Right lobe of liver (tissue), 6 donors: ENCODE measurements at regions not wholly inside any gene's neighbourhood (a gene's known extent, or its start where the extent isn't known, plus 50 kb on each side); places are given as distances from the start of the nearest gene placed in this dataset.

Experiments
- ATAC-seq, 4 donors: fragments of 200-7000 bp; cut with Tn5 transposase; one replicate each; pipeline ENCODE4 v1.9.1; 2020; ENCODE audit warnings: mild to moderate bottlenecking in 4 of 4, moderate library complexity in 4 of 4
- DNase-seq, 3 donors: peaks; one replicate each; pipeline ENCODE4 v3.0.0-alpha.2; 2020
- H3K27ac ChIP-seq, 3 donors: fragments of 200-600 bp; one replicate each; pipeline ENCODE4 v1.8.0; 2022
- H3K27me3 ChIP-seq, 2 donors: fragments of 200-600 bp; one replicate each; pipeline ENCODE4 v1.8.0; 2022
- H3K36me3 ChIP-seq, 4 donors: fragments of 200-600 bp; sonication (generic) in 1 of 4; one replicate each; pipeline versions ENCODE4 v1.5.1 to v1.8.0; 2017 to 2022; ENCODE audit warnings: control low read depth in 1 of 4
- H3K4me1 ChIP-seq, 4 donors: fragments of 200-600 bp; sonication (generic) in 1 of 4; one replicate each; pipeline versions ENCODE4 v1.5.1 to v1.8.0; 2017 to 2022; ENCODE audit warnings: control low read depth in 1 of 4
- H3K4me3 ChIP-seq, 3 donors: fragments of 200-600 bp; one replicate each; pipeline ENCODE4 v1.8.0; 2022
- H3K9me3 ChIP-seq, 4 donors: fragments of 200-600 bp; sonication (generic) in 1 of 4; one replicate each; pipeline versions ENCODE4 v1.5.1 to v1.8.0; 2017 to 2022; ENCODE audit warnings: control low read depth in 1 of 4
- POLR2A ChIP-seq: fragments of 450-650 bp; IDR thresholded peaks from one replicate; pipeline ENCODE4 v1.6.1; 2017; ENCODE audit warnings: antibody characterized with exemption, mild to moderate bottlenecking
- WGBS: methylation state at CpG from one replicate; pipeline ENCODE4 v1.1.6; 2018; ENCODE audit warnings: low coverage, low lambda C conversion rate; ENCODE audit not compliant: insufficient coverage; ENCODE audit errors: missing lambda C conversion rate; 5-methylcytosine and 5-hydroxymethylcytosine counted together
- intact Hi-C, 2 donors: fragments of 100-400 bp; cut with DNase I; formaldehyde crosslinking; loops; one replicate each; pipeline versions ENCODE4 v1.11.2 to v1.14.1; 2022
- TF ChIP-seq, protein P1 (sequence below), 4 donors: fragments of 200-600 bp in 3 of 4; fragments of 450-650 bp in 1 of 4; IDR thresholded peaks; one replicate each; pipeline versions ENCODE4 v1.5.1 to v1.8.0; 2016 to 2022; ENCODE audit warnings: antibody characterized with exemption in 4 of 4, mild to moderate bottlenecking in 2 of 4
- donor health status: DM: no; HTN: yes; CAD: no.
- donor health status: DM: no; HTN: no; CAD: no.
- donor health status: DM: no; HTN: no; CAD: no.
- donor health status: DM: no; HTN: yes; CAD: no.
- donor health status: DM: no; HTN: yes; CAD: no.

GRCh38 chr3:46085421-46086082 lies 58.3 kb upstream of the XCR1 start:
- Histone ChIP-seq H3K27ac (no peak overlapping the region), H3K36me3 (no peaks in the 10 kb centered on the region), H3K9me3 (no peaks in the 10 kb centered on the region), H3K4me3 (no peak overlapping the region), H3K27me3 (no peaks in the 10 kb centered on the region), H3K4me1 (no peaks in the 10 kb centered on the region)
- intact Hi-C loops, result loop anchor here in 1 of 2 donors (10.0 kb wide), 1 partner anchor 321 kb away; no protein-coding TSS in a partner anchor
- no peak for DNase-seq
- ATAC-seq, result no peak
- WGBS, result 37% methylated on average over 3 of the region's 3 CpGs
- TF ChIP-seq, protein P1, sequence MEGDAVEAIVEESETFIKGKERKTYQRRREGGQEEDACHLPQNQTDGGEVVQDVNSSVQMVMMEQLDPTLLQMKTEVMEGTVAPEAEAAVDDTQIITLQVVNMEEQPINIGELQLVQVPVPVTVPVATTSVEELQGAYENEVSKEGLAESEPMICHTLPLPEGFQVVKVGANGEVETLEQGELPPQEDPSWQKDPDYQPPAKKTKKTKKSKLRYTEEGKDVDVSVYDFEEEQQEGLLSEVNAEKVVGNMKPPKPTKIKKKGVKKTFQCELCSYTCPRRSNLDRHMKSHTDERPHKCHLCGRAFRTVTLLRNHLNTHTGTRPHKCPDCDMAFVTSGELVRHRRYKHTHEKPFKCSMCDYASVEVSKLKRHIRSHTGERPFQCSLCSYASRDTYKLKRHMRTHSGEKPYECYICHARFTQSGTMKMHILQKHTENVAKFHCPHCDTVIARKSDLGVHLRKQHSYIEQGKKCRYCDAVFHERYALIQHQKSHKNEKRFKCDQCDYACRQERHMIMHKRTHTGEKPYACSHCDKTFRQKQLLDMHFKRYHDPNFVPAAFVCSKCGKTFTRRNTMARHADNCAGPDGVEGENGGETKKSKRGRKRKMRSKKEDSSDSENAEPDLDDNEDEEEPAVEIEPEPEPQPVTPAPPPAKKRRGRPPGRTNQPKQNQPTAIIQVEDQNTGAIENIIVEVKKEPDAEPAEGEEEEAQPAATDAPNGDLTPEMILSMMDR (IDR thresholded peaks at IDR 0.05), result no peak
- TF ChIP-seq POLR2A, result no peak

DNA sequence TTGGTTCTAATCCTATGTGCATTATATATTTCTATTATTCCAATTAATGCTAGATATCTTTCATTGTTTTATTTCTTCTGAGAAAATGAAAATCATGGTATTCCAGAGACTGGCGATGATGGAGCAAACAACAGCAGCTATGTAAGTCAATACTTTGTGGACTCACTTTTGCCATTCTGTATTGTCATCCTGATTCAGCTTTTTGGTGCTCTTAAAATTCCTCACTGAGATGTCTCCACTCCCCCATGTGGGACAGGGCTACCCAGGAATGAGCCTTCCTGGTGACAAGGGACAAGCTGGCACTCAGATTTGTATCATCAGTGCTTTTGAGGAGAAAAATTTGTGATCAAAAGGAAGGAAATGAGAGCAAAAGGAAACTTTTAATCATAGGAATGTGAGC lies 56.7 kb upstream of the XCR1 start:
- intact Hi-C loops, result loop anchor here in 1 of 2 donors (10.0 kb wide), 1 partner anchor 319 kb away; no protein-coding TSS in a partner anchor
- H3K27ac ChIP-seq, result no peak overlapping the region
- TF ChIP-seq, protein P1 (IDR thresholded peaks at IDR 0.05), result no peak
- no peak for TF ChIP-seq POLR2A
- WGBS, result 92% methylated on average over 1 of the region's 1 CpG
- no peaks in the 10 kb centered on the region for H3K36me3 ChIP-seq
- DNase-seq (no peak), ATAC-seq (no peak)
- H3K9me3 ChIP-seq, result no peaks in the 10 kb centered on the region
- no peak overlapping the region for H3K4me3 ChIP-seq
- H3K4me1 ChIP-seq, result no peaks in the 10 kb centered on the region
- H3K27me3 ChIP-seq, result no peaks in the 10 kb centered on the region

- Histone ChIP-seq H3K36me3 (no peaks in the 10 kb centered on the region), H3K27me3 (no peaks in the 10 kb centered on the region), H3K4me1 (no peaks in the 10 kb centered on the region), H3K27ac (no peak overlapping the region), H3K9me3 (no peaks in the 10 kb centered on the region), H3K4me3 (no peak overlapping the region)
- no peak for TF ChIP-seq POLR2A
- TF ChIP-seq, protein P1 (IDR thresholded peaks at IDR 0.05), result no peak
- intact Hi-C loops, result loop anchor here in 1 of 2 donors (10.0 kb wide), 1 partner anchor 318 kb away; no protein-coding TSS in a partner anchor
- WGBS, result 83% methylated on average over 1 of the region's 1 CpG
- no peak for DNase-seq
- no peak for ATAC-seq
These were observed 55.6 kb upstream of the XCR1 start for GRCh38 chr3:46082849-46083248.

GRCh38 chr3:46082021-46082420 lies 54.7 kb upstream of the XCR1 start:
- H3K36me3 ChIP-seq, result no peaks in the 10 kb centered on the region
- no peak overlapping the region for H3K4me3 ChIP-seq
- DNase-seq, result no peak
- no peak for ATAC-seq
- TF ChIP-seq, protein P1 (IDR thresholded peaks at IDR 0.05), result no peak
- no peak for TF ChIP-seq POLR2A
- intact Hi-C loops, result loop anchor here in 1 of 2 donors (10.0 kb wide), 1 partner anchor 317 kb away; no protein-coding TSS in a partner anchor
- H3K9me3 ChIP-seq, result no peaks in the 10 kb centered on the region
- H3K4me1 ChIP-seq, result no peaks in the 10 kb centered on the region
- H3K27ac ChIP-seq, result no peak overlapping the region
- no peaks in the 10 kb centered on the region for H3K27me3 ChIP-seq
- WGBS, result 66% methylated on average over 2 of the region's 2 CpGs
